ENCODE measurements at regions not wholly inside any gene's neighbourhood (a gene's known extent, or its start where the extent isn't known, plus 50 kb on each side); places are given as distances from the start of the nearest gene placed in this dataset.

DNA sequence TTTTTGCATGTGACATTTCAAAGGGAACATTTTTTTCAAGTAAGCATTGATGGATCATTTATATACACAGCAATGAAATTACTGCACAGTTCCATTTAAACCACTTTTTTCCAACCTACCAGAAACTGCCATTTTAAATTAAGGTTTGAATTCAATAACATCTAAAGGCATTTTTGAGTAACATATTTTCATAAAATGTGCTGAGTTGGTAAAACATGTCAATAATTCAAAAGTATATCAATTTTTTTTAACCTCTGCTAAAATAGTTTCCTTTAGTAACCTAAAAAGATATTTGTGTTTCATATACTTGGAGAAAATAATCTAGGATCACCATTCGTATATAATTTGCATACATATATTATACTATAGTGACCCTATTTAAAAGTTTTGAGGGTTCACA, 355.1 kb upstream of the KCNMB2 start:
- intact Hi-C loops (cut with DNase I): no loop called here
- 78% methylated on average over 1 of the region's 1 CpG for WGBS, 2 donors

DNA sequence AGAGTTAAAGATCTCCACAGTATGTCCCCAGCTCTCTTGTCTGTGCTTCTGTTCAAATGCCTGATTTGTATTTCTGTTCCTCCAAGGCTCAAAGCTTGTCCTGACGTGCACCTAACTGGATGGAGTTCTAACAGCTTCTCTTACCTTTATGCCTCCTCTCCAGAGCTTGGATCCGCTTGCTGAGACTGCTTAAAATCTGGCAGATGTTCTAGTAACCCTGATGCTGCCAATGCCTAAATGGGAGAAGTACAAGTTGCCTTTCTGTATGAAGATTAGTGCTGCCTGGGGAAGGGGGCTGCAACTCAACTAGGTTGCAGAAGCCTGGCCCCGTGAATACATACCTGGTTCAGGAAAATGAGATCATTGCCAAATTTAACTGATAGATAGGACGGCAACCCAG, 354.5 kb upstream of the KCNMB2 start:
- no peak for DNase-seq
- TF ChIP-seq POLR2A (IDR thresholded peaks at IDR 0.05) (no peak), CTCF (IDR thresholded peaks at IDR 0.05) (no peak)
- intact Hi-C loops (cut with DNase I): no loop called here
- H3K4me3 ChIP-seq: no peak overlapping the region
- no peaks in the 10 kb centered on the region for H3K27me3 ChIP-seq
- peaks cover 0 to 9% (median 0%) of the 10 kb centered on the region in 3 donors for H3K4me1 ChIP-seq
- H3K27ac ChIP-seq: no peak overlapping the region
- no peaks in the 10 kb centered on the region for H3K36me3 ChIP-seq
- H3K9me3 ChIP-seq: no peaks in the 10 kb centered on the region
- WGBS, 2 donors: 40 to 47% methylated on average over 4 of the region's 4 CpGs

More for the DNA sequence above, 355.1 kb upstream of the KCNMB2 start:
- no peaks in the 10 kb centered on the region for H3K36me3 ChIP-seq
- TF ChIP-seq POLR2A (IDR thresholded peaks at IDR 0.05) (no peak), CTCF (IDR thresholded peaks at IDR 0.05) (no peak)
- no peak overlapping the region for H3K27ac ChIP-seq
- H3K4me3 ChIP-seq: no peak overlapping the region
- H3K27me3 ChIP-seq: no peaks in the 10 kb centered on the region
- no peak for DNase-seq
- H3K4me1 ChIP-seq: peaks cover 0 to 9% (median 0%) of the 10 kb centered on the region in 3 donors
- no peaks in the 10 kb centered on the region for H3K9me3 ChIP-seq

DNA sequence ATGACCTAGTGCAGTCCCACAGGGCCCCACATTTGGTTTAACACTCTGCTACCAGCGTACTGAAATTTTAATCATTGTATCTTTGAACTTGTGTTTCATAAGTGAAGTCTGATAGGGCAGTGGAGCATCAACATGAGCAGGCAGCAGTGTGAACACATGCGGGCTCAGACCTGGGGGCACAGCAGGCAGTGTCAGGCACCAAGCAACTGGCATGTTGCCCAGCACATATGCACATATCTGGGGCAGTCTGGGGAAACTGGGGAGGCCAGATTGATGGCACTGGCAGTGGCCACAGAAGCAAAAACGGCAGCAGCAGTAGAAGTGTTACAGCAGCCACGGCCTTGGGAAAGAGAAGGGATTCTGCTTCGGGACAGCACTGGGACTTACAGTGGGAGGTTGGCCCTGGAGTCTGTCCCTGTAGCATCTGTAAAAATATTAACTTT, 353.9 kb upstream of the KCNMB2 start:
- TF ChIP-seq CTCF (IDR thresholded peaks at IDR 0.05) (no peak), POLR2A (IDR thresholded peaks at IDR 0.05) (no peak)
- Histone ChIP-seq H3K4me3 (no peak overlapping the region), H3K9me3 (no peaks in the 10 kb centered on the region), H3K4me1 (peaks cover 0 to 9% (median 0%) of the 10 kb centered on the region in 3 donors), H3K36me3 (no peaks in the 10 kb centered on the region), H3K27me3 (no peaks in the 10 kb centered on the region), H3K27ac (no peak overlapping the region)
- WGBS, 2 donors: 56 to 74% methylated on average over 4 to 5 of the region's 5 CpGs
- DNase-seq: no peak
- intact Hi-C loops (cut with DNase I): no loop called here

GRCh38 chr3:178184833-178185232, 351.4 kb upstream of the KCNMB2 start:
- no peak for DNase-seq
- WGBS, 2 donors: 86 to 87% methylated on average over 2 of the region's 2 CpGs
- H3K4me3 ChIP-seq: no peak overlapping the region
- no peaks in the 10 kb centered on the region for H3K9me3 ChIP-seq
- H3K27ac ChIP-seq: no peak overlapping the region
- intact Hi-C loops (cut with DNase I): no loop called here
- no peaks in the 10 kb centered on the region for H3K36me3 ChIP-seq
- H3K4me1 ChIP-seq: peaks cover 0 to 9% (median 0%) of the 10 kb centered on the region in 3 donors
- TF ChIP-seq CTCF (IDR thresholded peaks at IDR 0.05) (no peak), POLR2A (IDR thresholded peaks at IDR 0.05) (no peak)
- no peaks in the 10 kb centered on the region for H3K27me3 ChIP-seq

- Histone ChIP-seq H3K27ac (no peak overlapping the region), H3K27me3 (no peaks in the 10 kb centered on the region), H3K4me3 (no peak overlapping the region), H3K36me3 (no peaks in the 10 kb centered on the region), H3K9me3 (no peaks in the 10 kb centered on the region), H3K4me1 (peaks cover 0 to 9% (median 0%) of the 10 kb centered on the region in 3 donors)
- TF ChIP-seq CTCF (IDR thresholded peaks at IDR 0.05) (no peak), POLR2A (IDR thresholded peaks at IDR 0.05) (no peak)
- no peak for DNase-seq
- intact Hi-C loops (cut with DNase I): no loop called here
- WGBS, 2 donors: 80 to 93% methylated on average over 4 of the region's 4 CpGs
Measured at GRCh38 chr3:178186666-178187065, 349.6 kb upstream of the KCNMB2 start.
